ENCODE measurements at regions not wholly inside any gene's neighbourhood (a gene's known extent, or its start where the extent isn't known, plus 50 kb on each side); places are given as distances from the start of the nearest gene placed in this dataset.

DNA sequence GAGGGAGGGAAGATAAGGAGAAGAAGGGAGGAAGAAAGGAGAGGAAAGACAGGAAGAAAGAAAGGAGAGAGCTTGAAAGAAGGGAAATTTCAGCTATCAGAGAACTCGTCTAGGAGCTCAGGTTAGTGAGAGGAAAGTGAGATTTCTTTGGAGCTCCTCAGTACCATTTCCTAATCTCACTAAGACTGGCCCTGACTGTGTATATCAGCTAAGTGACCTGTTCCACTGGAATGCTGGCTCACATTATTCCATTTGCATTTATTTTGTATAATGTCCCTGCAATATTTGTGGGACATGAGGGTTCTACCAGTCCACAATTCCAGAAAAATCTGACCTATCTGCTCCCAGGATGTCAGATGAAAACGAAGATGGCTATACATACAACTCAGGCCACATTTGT is 114.7 kb upstream of the CELF2 start:
- ATAC-seq (ENCODE audit: low read depth) = no peak
- TF ChIP-seq CTCF (IDR thresholded peaks at IDR 0.05; ENCODE audit: poor library complexity, severe bottlenecking) = no peak
- DNase-seq (ENCODE audit: low spot score) = no peak
- Histone ChIP-seq H3K27ac (ENCODE audit: poor library complexity, severe bottlenecking) (no peak overlapping the region), H3K9me3 (ENCODE audit: severe bottlenecking) (no peaks in the 10 kb centered on the region), H3K4me3 (ENCODE audit: severe bottlenecking) (no peak overlapping the region), H3K36me3 (ENCODE audit: low read depth) (no peaks in the 10 kb centered on the region), H3K4me1 (ENCODE audit: insufficient read depth, poor library complexity, severe bottlenecking) (no peaks in the 10 kb centered on the region), H3K27me3 (ENCODE audit: insufficient read depth, poor library complexity, severe bottlenecking) (no peaks in the 10 kb centered on the region)

DNA sequence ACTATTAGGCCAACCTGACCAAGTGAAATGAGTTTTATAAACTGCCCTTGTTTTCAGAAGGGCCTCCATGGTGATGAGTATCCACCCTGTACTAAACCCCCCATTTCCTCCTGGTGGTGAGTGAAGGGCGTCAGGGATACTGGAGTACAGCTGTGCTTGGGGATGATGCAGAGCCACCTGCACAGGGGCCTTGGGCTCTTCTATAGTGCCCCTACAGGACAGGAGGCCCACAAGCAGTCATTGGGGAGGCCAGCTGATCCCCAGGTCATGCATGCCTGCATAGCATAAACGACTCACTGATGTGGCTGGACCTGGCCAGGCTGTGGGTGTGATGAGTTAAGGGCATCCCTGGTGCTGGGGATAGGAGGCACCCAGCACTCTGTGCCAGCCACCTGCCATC is 114.1 kb upstream of the CELF2 start:
- ATAC-seq (ENCODE audit: low read depth) (no peak), DNase-seq (ENCODE audit: low spot score) (no peak)
- no peak for TF ChIP-seq CTCF (IDR thresholded peaks at IDR 0.05; ENCODE audit: poor library complexity, severe bottlenecking)
- H3K4me1 ChIP-seq (ENCODE audit: insufficient read depth, poor library complexity, severe bottlenecking) = no peaks in the 10 kb centered on the region
- H3K4me3 ChIP-seq (ENCODE audit: severe bottlenecking) = no peak overlapping the region
- no peaks in the 10 kb centered on the region for H3K36me3 ChIP-seq (ENCODE audit: low read depth)
- no peak overlapping the region for H3K27ac ChIP-seq (ENCODE audit: poor library complexity, severe bottlenecking)
- no peaks in the 10 kb centered on the region for H3K9me3 ChIP-seq (ENCODE audit: severe bottlenecking)
- H3K27me3 ChIP-seq (ENCODE audit: insufficient read depth, poor library complexity, severe bottlenecking) = no peaks in the 10 kb centered on the region

GRCh38 chr10:10910634-10911033 is 107.0 kb upstream of the CELF2 start:
- Histone ChIP-seq H3K9me3 (ENCODE audit: severe bottlenecking) (no peaks in the 10 kb centered on the region), H3K36me3 (ENCODE audit: low read depth) (no peaks in the 10 kb centered on the region), H3K27ac (ENCODE audit: poor library complexity, severe bottlenecking) (peak overlapping the region; percentile 69), H3K4me1 (ENCODE audit: insufficient read depth, poor library complexity, severe bottlenecking) (peaks cover 11% of the 10 kb centered on the region), H3K27me3 (ENCODE audit: insufficient read depth, poor library complexity, severe bottlenecking) (no peaks in the 10 kb centered on the region), H3K4me3 (ENCODE audit: severe bottlenecking) (no peak overlapping the region)
- TF ChIP-seq CTCF (IDR thresholded peaks at IDR 0.05; ENCODE audit: poor library complexity, severe bottlenecking) = no peak
- DNase-seq (ENCODE audit: low spot score) (no peak), ATAC-seq (ENCODE audit: low read depth) (no peak)

DNA sequence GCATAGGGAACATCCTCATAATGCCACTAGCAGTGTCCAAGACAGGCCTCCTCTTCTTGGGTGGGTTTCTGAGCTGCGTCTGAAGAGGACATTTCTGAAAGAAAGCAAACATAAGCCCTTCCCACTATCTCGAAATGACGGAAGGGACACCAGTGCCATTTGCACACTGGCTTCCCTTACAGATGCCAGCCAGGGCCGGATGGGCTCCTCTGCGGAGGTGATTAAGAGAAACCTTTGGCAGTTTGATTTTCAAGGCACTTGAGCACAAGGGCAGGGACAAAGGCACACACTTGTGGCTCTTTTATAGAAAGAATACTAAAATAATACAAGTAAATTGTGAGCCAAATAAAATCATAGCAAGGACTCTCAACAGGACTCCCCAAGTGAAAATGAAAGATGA is 106.6 kb upstream of the CELF2 start:
- TF ChIP-seq CTCF (IDR thresholded peaks at IDR 0.05; ENCODE audit: poor library complexity, severe bottlenecking) = no peak
- H3K9me3 ChIP-seq (ENCODE audit: severe bottlenecking) = no peaks in the 10 kb centered on the region
- H3K4me3 ChIP-seq (ENCODE audit: severe bottlenecking) = no peak overlapping the region
- H3K27me3 ChIP-seq (ENCODE audit: insufficient read depth, poor library complexity, severe bottlenecking) = no peaks in the 10 kb centered on the region
- no peaks in the 10 kb centered on the region for H3K36me3 ChIP-seq (ENCODE audit: low read depth)
- H3K27ac ChIP-seq (ENCODE audit: poor library complexity, severe bottlenecking) = peak overlapping the region; percentile 69
- no peak for ATAC-seq (ENCODE audit: low read depth)
- H3K4me1 ChIP-seq (ENCODE audit: insufficient read depth, poor library complexity, severe bottlenecking) = peaks cover 11% of the 10 kb centered on the region
- no peak for DNase-seq (ENCODE audit: low spot score)

GRCh38 chr10:10911471-10911921 is 106.2 kb upstream of the CELF2 start:
- Histone ChIP-seq H3K27me3 (ENCODE audit: insufficient read depth, poor library complexity, severe bottlenecking) (no peaks in the 10 kb centered on the region), H3K36me3 (ENCODE audit: low read depth) (no peaks in the 10 kb centered on the region), H3K4me1 (ENCODE audit: insufficient read depth, poor library complexity, severe bottlenecking) (peaks cover 11% of the 10 kb centered on the region), H3K4me3 (ENCODE audit: severe bottlenecking) (peak overlapping the region; percentile 3), H3K9me3 (ENCODE audit: severe bottlenecking) (no peaks in the 10 kb centered on the region), H3K27ac (ENCODE audit: poor library complexity, severe bottlenecking) (peak overlapping the region; percentile 69)
- ATAC-seq (ENCODE audit: low read depth) (peak; percentile 100), DNase-seq (ENCODE audit: low spot score) (peak; percentile 95)
- no peak for TF ChIP-seq CTCF (IDR thresholded peaks at IDR 0.05; ENCODE audit: poor library complexity, severe bottlenecking)

All from RWPE2 (cell line).